Adrenal gland (tissue), 5 donors: ENCODE measurements at regions not wholly inside any gene's neighbourhood (a gene's known extent, or its start where the extent isn't known, plus 50 kb on each side); places are given as distances from the start of the nearest gene placed in this dataset.

Source experiments
- POLR2A ChIP-seq, 2 donors: fragments of 450-650 bp; IDR thresholded peaks; one replicate each; pipeline ENCODE4 v1.6.1; 2017; ENCODE audit warnings: antibody characterized with exemption in 2 of 2, mild to moderate bottlenecking in 2 of 2, moderate library complexity in 1 of 2
- TF ChIP-seq, protein P1 (sequence below), 6 experiments: fragments of 450-650 bp in 4 of 6; fragments of 200-600 bp in 2 of 6; sonication (generic) in 1 of 6; IDR thresholded peaks; 1 replicate in 5 of 6; 2 replicates in 1 of 6; pipeline versions ENCODE4 v1.5.1 to v1.8.0; 2016 to 2021; ENCODE audit warnings: antibody characterized with exemption in 6 of 6, mild to moderate bottlenecking in 2 of 6, moderate library complexity in 1 of 6
- donor health status: DM: no; HTN: no; CAD: no.

DNA sequence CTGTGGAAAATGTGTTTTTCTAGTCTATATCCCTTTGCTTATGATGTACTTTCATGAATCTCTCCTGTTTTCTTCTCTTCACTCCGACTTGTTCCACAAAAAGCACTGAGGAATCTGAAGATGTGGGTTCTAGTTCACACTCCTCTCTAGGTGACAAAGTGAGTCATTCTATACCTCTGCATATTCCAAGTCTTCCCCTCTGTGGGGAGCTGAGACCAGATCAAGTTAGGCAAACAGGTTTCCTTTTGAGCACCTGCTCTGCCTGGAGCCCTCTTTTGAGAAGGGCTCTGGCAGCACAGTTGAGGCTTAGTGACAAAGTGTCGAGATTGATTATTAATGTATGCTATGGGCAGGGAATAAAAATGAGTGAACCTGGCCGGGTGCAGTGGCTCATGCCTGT is 82.4 kb upstream of the VGLL4 start:
- TF ChIP-seq, protein P1, sequence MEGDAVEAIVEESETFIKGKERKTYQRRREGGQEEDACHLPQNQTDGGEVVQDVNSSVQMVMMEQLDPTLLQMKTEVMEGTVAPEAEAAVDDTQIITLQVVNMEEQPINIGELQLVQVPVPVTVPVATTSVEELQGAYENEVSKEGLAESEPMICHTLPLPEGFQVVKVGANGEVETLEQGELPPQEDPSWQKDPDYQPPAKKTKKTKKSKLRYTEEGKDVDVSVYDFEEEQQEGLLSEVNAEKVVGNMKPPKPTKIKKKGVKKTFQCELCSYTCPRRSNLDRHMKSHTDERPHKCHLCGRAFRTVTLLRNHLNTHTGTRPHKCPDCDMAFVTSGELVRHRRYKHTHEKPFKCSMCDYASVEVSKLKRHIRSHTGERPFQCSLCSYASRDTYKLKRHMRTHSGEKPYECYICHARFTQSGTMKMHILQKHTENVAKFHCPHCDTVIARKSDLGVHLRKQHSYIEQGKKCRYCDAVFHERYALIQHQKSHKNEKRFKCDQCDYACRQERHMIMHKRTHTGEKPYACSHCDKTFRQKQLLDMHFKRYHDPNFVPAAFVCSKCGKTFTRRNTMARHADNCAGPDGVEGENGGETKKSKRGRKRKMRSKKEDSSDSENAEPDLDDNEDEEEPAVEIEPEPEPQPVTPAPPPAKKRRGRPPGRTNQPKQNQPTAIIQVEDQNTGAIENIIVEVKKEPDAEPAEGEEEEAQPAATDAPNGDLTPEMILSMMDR (IDR thresholded peaks at IDR 0.05), result no peak
- no peak for TF ChIP-seq POLR2A (IDR thresholded peaks at IDR 0.05)
